Ecto neural progenitor cell (in vitro differentiated cells): ENCODE measurements at regions not wholly inside any gene's neighbourhood (a gene's known extent, or its start where the extent isn't known, plus 50 kb on each side); places are given as distances from the start of the nearest gene placed in this dataset.
A peak's percentile ranks its signal among the peaks of the same experiment; 100 is the strongest.

Experiments used
- DNase-seq: peaks from one replicate; pipeline ENCODE4 v3.0.0-alpha.2; 2018; ENCODE audit warnings: low spot score

- no peak for DNase-seq
These were observed 568.2 kb upstream of the MGMT start for GRCh38 chr10:128898916-128899195.

- no peak for DNase-seq
These were observed 566.6 kb upstream of the MGMT start for GRCh38 chr10:128900456-128900855.

- no peak for DNase-seq
These were observed 565.8 kb upstream of the MGMT start for GRCh38 chr10:128901236-128901635.

GRCh38 chr10:128902031-128902710, 564.9 kb upstream of the MGMT start:
- no peak for DNase-seq

GRCh38 chr10:128907155-128907941, 559.7 kb upstream of the MGMT start:
- no peak for DNase-seq

- no peak for DNase-seq
These were observed 558.9 kb upstream of the MGMT start for GRCh38 chr10:128908099-128908498.

- DNase-seq, result no peak
These were observed 558.5 kb upstream of the MGMT start for GRCh38 chr10:128908499-128908898.

GRCh38 chr10:128912568-128913311, 554.3 kb upstream of the MGMT start:
- DNase-seq, result peak; percentile 22

GRCh38 chr10:128914681-128915080, 552.4 kb upstream of the MGMT start:
- no peak for DNase-seq

- DNase-seq, result no peak
These were observed 551.4 kb upstream of the MGMT start for GRCh38 chr10:128915630-128916029.

- no peak for DNase-seq
These were observed 550.7 kb upstream of the MGMT start for GRCh38 chr10:128916383-128916782.

GRCh38 chr10:128921389-128922022, 545.5 kb upstream of the MGMT start:
- no peak for DNase-seq

- DNase-seq, result no peak
These were observed 544.9 kb upstream of the MGMT start for GRCh38 chr10:128922172-128922571.

- no peak for DNase-seq
These were observed 544.3 kb upstream of the MGMT start for GRCh38 chr10:128922619-128923196.

GRCh38 chr10:128924918-128925317, 542.1 kb upstream of the MGMT start:
- DNase-seq, result no peak

GRCh38 chr10:128926711-128927110, 540.3 kb upstream of the MGMT start:
- DNase-seq, result no peak

- no peak for DNase-seq
These were observed 539.4 kb upstream of the MGMT start for GRCh38 chr10:128927497-128928161.

GRCh38 chr10:128928231-128928836, 538.7 kb upstream of the MGMT start:
- no peak for DNase-seq

- DNase-seq, result no peak
These were observed 537.9 kb upstream of the MGMT start for GRCh38 chr10:128929131-128929530.

- DNase-seq, result no peak
These were observed 537.3 kb upstream of the MGMT start for GRCh38 chr10:128929767-128930166.

GRCh38 chr10:128930515-128930914, 536.5 kb upstream of the MGMT start:
- DNase-seq, result no peak
